Ovary (tissue), 3 donors: ENCODE measurements at regions not wholly inside any gene's neighbourhood (a gene's known extent, or its start where the extent isn't known, plus 50 kb on each side); places are given as distances from the start of the nearest gene placed in this dataset.

Experiments
- CTCF ChIP-seq, 3 donors: fragments of 450-650 bp in 2 of 3; fragments of 200-600 bp in 1 of 3; IDR thresholded peaks; one replicate each; pipeline versions ENCODE4 v1.5.1 to v1.8.0; 2016 to 2022; ENCODE audit warnings: antibody characterized with exemption in 3 of 3, mild to moderate bottlenecking in 1 of 3
- POLR2A ChIP-seq: fragments of 450-650 bp; IDR thresholded peaks from one replicate; pipeline ENCODE4 v1.6.1; 2017; ENCODE audit warnings: antibody characterized with exemption, mild to moderate bottlenecking, moderate library complexity
- donor health status: DM: no; HTN: no; CAD: no.

- no peak for TF ChIP-seq CTCF (IDR thresholded peaks at IDR 0.05)
- TF ChIP-seq POLR2A: no peak
These were observed 101.5 kb upstream of the ADGRL2 start for GRCh38 chr1:81699234-81699633.
